Keratinocyte (primary cell): ENCODE measurements at regions not wholly inside any gene's neighbourhood (a gene's known extent, or its start where the extent isn't known, plus 50 kb on each side); places are given as distances from the start of the nearest gene placed in this dataset.

Experiments
- EZH2 ChIP-seq: IDR thresholded peaks from one replicate; pipeline ENCODE4 v1.6.1; 2012; ENCODE audit warnings: inconsistent platforms, mild to moderate bottlenecking, low read length, moderate library complexity
- TF ChIP-seq, protein P1 (sequence below), 3 experiments: IDR thresholded peaks in 1 of 3; conservative IDR thresholded peaks in 1 of 3; optimal IDR thresholded peaks in 1 of 3; 2 replicates in 2 of 3; 3 replicates in 1 of 3; pipeline versions ENCODE3 to v1.5.1; 2011; ENCODE audit warnings: low read length in 3 of 3, mild to moderate bottlenecking in 3 of 3, moderate library complexity in 2 of 3, control low read depth in 1 of 3, inconsistent platforms in 1 of 3; ENCODE audit not compliant: insufficient read depth in 2 of 3; ENCODE audit errors: extremely low read depth in 1 of 3

DNA sequence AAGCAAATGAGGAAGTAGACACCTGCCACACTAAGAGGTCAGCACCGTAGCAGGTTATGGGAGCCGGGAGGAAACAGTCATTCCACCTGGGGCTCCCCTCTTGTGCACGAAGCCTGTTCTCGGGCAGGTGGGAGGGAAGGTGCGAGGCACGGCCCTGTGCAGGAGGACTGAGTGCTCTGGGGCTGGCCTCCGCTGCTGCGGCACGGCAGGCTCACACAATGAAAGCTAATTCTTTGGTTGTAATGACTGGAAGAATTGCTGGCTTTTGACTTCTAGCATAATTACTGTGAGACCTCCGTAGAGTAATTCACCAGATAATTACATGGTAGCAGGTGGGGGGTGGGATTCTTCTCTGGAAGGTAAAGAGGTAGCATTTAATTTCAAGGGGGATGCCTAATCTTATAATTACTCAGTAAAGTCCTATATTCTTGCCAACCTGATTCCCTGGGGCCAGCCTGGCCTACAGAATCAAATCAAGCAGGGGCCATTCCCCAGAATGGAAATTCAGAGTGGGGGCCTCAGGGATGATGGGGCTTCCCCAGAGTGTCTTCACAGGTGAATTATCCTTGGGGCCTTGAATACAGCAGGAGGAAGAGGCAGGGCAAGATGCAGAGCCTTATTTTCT, 129.1 kb downstream of the TPRA1 start:
- TF ChIP-seq, protein P1, sequence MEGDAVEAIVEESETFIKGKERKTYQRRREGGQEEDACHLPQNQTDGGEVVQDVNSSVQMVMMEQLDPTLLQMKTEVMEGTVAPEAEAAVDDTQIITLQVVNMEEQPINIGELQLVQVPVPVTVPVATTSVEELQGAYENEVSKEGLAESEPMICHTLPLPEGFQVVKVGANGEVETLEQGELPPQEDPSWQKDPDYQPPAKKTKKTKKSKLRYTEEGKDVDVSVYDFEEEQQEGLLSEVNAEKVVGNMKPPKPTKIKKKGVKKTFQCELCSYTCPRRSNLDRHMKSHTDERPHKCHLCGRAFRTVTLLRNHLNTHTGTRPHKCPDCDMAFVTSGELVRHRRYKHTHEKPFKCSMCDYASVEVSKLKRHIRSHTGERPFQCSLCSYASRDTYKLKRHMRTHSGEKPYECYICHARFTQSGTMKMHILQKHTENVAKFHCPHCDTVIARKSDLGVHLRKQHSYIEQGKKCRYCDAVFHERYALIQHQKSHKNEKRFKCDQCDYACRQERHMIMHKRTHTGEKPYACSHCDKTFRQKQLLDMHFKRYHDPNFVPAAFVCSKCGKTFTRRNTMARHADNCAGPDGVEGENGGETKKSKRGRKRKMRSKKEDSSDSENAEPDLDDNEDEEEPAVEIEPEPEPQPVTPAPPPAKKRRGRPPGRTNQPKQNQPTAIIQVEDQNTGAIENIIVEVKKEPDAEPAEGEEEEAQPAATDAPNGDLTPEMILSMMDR (optimal IDR thresholded peaks at IDR 0.05 in 1 of 3, IDR thresholded peaks at IDR 0.05 in 1 of 3, conservative IDR thresholded peaks at IDR 0.05 in 1 of 3; ENCODE audit: extremely low read depth in 1 of 3, insufficient read depth in 2 of 3, low read length in 3 of 3) = no peak
- no peak for TF ChIP-seq EZH2
